ENCODE measurements at regions not wholly inside any gene's neighbourhood (a gene's known extent, or its start where the extent isn't known, plus 50 kb on each side); places are given as distances from the start of the nearest gene placed in this dataset.

DNA sequence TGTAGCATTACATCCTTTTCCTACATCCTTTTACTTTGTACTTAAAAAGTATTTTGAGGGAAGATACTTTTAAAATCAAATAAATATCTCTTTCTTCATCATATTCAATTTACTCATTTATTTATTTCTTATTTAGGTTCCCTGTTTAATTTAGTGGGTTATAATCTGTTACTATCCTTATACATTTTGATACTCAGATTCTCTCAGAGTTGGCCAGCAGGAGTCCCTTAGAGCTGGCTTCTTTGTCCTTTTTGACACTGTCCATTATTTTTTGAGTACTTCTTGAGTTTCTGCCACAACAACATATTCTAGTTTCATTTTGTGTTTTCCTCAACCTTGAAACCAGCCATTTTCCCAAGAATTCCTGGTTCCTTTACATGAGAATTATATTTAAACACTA, 111.6 kb upstream of the DCBLD2 start:
- no peak overlapping the region for H3K4me3 ChIP-seq
- H3K9me3 ChIP-seq = no peaks in the 10 kb centered on the region
- H3K36me3 ChIP-seq = no peaks in the 10 kb centered on the region
- no peak for TF ChIP-seq POLR2A (IDR thresholded peaks at IDR 0.05)
- no peak for TF ChIP-seq EP300 (IDR thresholded peaks at IDR 0.05)
- no peak for TF ChIP-seq POLR2AphosphoS5 (IDR thresholded peaks at IDR 0.05)
- TF ChIP-seq, protein P1, sequence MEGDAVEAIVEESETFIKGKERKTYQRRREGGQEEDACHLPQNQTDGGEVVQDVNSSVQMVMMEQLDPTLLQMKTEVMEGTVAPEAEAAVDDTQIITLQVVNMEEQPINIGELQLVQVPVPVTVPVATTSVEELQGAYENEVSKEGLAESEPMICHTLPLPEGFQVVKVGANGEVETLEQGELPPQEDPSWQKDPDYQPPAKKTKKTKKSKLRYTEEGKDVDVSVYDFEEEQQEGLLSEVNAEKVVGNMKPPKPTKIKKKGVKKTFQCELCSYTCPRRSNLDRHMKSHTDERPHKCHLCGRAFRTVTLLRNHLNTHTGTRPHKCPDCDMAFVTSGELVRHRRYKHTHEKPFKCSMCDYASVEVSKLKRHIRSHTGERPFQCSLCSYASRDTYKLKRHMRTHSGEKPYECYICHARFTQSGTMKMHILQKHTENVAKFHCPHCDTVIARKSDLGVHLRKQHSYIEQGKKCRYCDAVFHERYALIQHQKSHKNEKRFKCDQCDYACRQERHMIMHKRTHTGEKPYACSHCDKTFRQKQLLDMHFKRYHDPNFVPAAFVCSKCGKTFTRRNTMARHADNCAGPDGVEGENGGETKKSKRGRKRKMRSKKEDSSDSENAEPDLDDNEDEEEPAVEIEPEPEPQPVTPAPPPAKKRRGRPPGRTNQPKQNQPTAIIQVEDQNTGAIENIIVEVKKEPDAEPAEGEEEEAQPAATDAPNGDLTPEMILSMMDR (IDR thresholded peaks at IDR 0.05) = no peak
- H3K27me3 ChIP-seq = no peaks in the 10 kb centered on the region
- H3K4me1 ChIP-seq = no peaks in the 10 kb centered on the region
- DNase-seq = no peak
- intact Hi-C loops (cut with DNase I) = no loop called here
- H3K27ac ChIP-seq = no peak overlapping the region

DNA sequence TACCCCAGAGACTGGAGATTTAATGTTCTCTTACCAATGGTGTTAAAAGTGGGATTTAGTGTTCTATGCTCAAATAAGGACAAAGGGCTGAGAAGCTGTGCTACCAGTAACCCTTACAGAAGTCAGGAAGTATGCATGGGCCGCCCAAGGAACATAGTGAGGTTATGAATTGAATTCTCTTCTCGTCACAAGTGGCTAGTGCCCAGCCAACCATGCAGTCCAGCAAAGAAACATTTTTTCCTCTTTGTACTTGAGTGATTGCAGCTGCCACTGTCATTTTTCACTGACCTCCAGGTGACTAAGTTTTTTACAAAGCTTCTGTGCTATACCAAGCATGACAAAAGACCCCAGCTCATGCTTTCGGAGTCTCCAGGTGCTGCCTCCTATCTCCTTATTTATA, 110.6 kb upstream of the DCBLD2 start:
- Histone ChIP-seq H3K9me3 (no peaks in the 10 kb centered on the region), H3K4me1 (no peaks in the 10 kb centered on the region), H3K36me3 (no peaks in the 10 kb centered on the region), H3K27ac (no peak overlapping the region), H3K27me3 (no peaks in the 10 kb centered on the region), H3K4me3 (no peak overlapping the region)
- WGBS, 2 donors = 68 to 86% methylated on average over 3 of the region's 3 CpGs
- DNase-seq = no peak
- intact Hi-C loops (cut with DNase I) = no loop called here
- TF ChIP-seq POLR2A (IDR thresholded peaks at IDR 0.05) (no peak), POLR2AphosphoS5 (IDR thresholded peaks at IDR 0.05) (no peak), EP300 (IDR thresholded peaks at IDR 0.05) (no peak)
- TF ChIP-seq, protein P1 (IDR thresholded peaks at IDR 0.05) = no peak

DNA sequence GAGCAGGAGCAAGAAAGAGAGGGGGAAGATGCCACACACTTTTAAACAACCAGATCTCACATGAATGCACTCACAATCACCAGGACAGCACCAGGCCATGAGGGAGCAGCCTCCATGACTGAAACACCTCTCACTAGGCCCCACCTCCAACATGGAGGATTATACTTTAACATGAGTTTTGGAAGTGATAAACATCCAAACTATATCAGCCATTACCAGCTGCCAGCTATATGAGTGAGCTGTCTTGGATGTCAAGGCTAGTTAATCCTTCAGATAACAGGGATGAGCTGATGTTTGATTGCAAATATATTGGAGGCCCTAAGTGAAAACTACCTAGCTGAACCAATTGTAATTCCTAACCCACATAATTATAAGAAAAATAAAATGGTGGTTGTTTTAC, 108.4 kb upstream of the DCBLD2 start:
- Histone ChIP-seq H3K4me1 (no peaks in the 10 kb centered on the region), H3K36me3 (no peaks in the 10 kb centered on the region), H3K4me3 (no peak overlapping the region), H3K27ac (no peak overlapping the region), H3K9me3 (no peaks in the 10 kb centered on the region), H3K27me3 (no peaks in the 10 kb centered on the region)
- no peak for TF ChIP-seq POLR2AphosphoS5 (IDR thresholded peaks at IDR 0.05)
- TF ChIP-seq, protein P1 (IDR thresholded peaks at IDR 0.05) = no peak
- no peak for TF ChIP-seq POLR2A (IDR thresholded peaks at IDR 0.05)
- no peak for TF ChIP-seq EP300 (IDR thresholded peaks at IDR 0.05)
- intact Hi-C loops (cut with DNase I) = no loop called here
- DNase-seq = no peak

DNA sequence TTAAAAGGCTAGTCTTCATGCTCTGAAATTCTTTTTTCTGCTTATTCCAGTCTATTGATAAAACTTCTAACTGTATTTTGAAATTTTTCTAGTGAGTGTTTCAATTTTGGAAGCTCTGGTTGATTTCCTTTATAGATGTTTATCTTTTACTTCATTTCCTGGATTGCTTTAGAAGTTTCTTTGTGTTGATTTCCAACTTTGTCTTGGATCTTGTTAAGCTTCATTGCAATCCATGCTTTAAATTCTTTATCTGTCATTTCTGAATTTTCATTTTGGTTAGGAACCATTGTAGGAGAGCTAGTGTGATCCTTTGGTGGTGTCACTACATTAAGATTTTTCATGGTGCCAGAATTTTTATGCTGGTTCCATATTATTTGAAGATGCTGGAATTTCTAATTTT, 105.2 kb upstream of the DCBLD2 start:
- no peaks in the 10 kb centered on the region for H3K4me1 ChIP-seq
- TF ChIP-seq POLR2AphosphoS5 (IDR thresholded peaks at IDR 0.05) (no peak), EP300 (IDR thresholded peaks at IDR 0.05) (no peak), POLR2A (IDR thresholded peaks at IDR 0.05) (no peak)
- TF ChIP-seq, protein P1 (IDR thresholded peaks at IDR 0.05) = no peak
- no peaks in the 10 kb centered on the region for H3K27me3 ChIP-seq
- no peaks in the 10 kb centered on the region for H3K9me3 ChIP-seq
- DNase-seq = no peak
- H3K36me3 ChIP-seq = no peaks in the 10 kb centered on the region
- intact Hi-C loops (cut with DNase I) = no loop called here
- H3K4me3 ChIP-seq = no peak overlapping the region
- no peak overlapping the region for H3K27ac ChIP-seq

DNA sequence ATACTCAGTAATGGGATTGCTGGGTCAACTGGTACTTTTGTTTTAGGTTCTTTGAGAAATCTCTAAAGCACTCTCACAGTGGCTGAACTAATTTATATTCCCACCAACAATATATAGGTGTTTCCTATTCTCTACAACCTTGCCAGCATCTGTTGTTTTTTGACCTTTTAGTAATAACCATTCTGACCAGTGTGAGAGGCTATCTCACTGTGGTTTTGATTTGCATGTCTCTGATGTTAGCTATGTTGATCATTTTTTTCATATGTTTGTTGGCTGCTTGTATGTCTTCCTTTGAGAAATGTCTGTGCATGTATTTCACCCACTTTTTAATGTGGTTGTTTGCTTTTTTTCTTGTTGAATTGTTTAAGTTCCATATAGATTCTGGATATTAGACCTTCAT, 98.2 kb upstream of the DCBLD2 start:
- intact Hi-C loops (cut with DNase I) = no loop called here
- Histone ChIP-seq H3K4me1 (no peaks in the 10 kb centered on the region), H3K27ac (no peak overlapping the region), H3K27me3 (no peaks in the 10 kb centered on the region), H3K36me3 (no peaks in the 10 kb centered on the region), H3K9me3 (no peaks in the 10 kb centered on the region), H3K4me3 (no peak overlapping the region)
- TF ChIP-seq, protein P1 (IDR thresholded peaks at IDR 0.05) = no peak
- no peak for TF ChIP-seq POLR2AphosphoS5 (IDR thresholded peaks at IDR 0.05)
- no peak for TF ChIP-seq EP300 (IDR thresholded peaks at IDR 0.05)
- no peak for TF ChIP-seq POLR2A (IDR thresholded peaks at IDR 0.05)
- no peak for DNase-seq

All from sigmoid colon (tissue), 6 donors.